ENCODE measurements at regions not wholly inside any gene's neighbourhood (a gene's known extent, or its start where the extent isn't known, plus 50 kb on each side); places are given as distances from the start of the nearest gene placed in this dataset.
"Not testable (repeated sequence)": the region's sequence is repeated elsewhere in the genome, so short reads cannot be mapped to it uniquely, and the experiment has no call there.

GRCh38 chr4:26207631-26208030, 113.2 kb upstream of the RBPJ start:
- DNase-seq (no peak), ATAC-seq (ENCODE audit: low read depth) (no peak)
- POLR2A ChIA-PET, result no interaction called here
- Mint-ChIP-seq H3K27me3 (peaks cover 37% of the 10 kb centered on the region), H3K4me1 (peaks cover 20% of the 10 kb centered on the region), H3K27ac (no peak overlapping the region), H3K9me3 (peaks cover 3% of the 10 kb centered on the region), H3K36me3 (peaks cover 16% of the 10 kb centered on the region), H3K4me3 (no peak overlapping the region)

- Mint-ChIP-seq H3K36me3 (peaks cover 10% of the 10 kb centered on the region), H3K9me3 (peaks cover under 1% of the 10 kb centered on the region), H3K4me3 (no peak overlapping the region), H3K27ac (no peak overlapping the region), H3K4me1 (peaks cover 16% of the 10 kb centered on the region), H3K27me3 (peaks cover 41% of the 10 kb centered on the region)
- DNase-seq (no peak), ATAC-seq (ENCODE audit: low read depth) (no peak)
- POLR2A ChIA-PET, result no interaction called here
Measured at GRCh38 chr4:26208237-26208994, 112.4 kb upstream of the RBPJ start.

GRCh38 chr4:26209378-26209777, 111.4 kb upstream of the RBPJ start:
- H3K4me3 Mint-ChIP-seq; H3K27ac Mint-ChIP-seq; H3K36me3 Mint-ChIP-seq; DNase-seq; H3K9me3 Mint-ChIP-seq; ATAC-seq (ENCODE audit: low read depth); POLR2A ChIA-PET: not testable (repeated sequence)
- peaks cover 48% of the 10 kb centered on the region for H3K27me3 Mint-ChIP-seq
- peaks cover 10% of the 10 kb centered on the region for H3K4me1 Mint-ChIP-seq

- Mint-ChIP-seq H3K36me3 (no peaks in the 10 kb centered on the region), H3K4me3 (no peak overlapping the region), H3K9me3 (peaks cover 4% of the 10 kb centered on the region), H3K27me3 (peaks cover 45% of the 10 kb centered on the region), H3K27ac (no peak overlapping the region), H3K4me1 (peaks cover 5% of the 10 kb centered on the region)
- ATAC-seq (ENCODE audit: low read depth) (no peak), DNase-seq (no peak)
- POLR2A ChIA-PET, result no interaction called here
Measured at GRCh38 chr4:26212528-26212927, 108.3 kb upstream of the RBPJ start.

- DNase-seq, result no peak
- POLR2A ChIA-PET, result no interaction called here
- Mint-ChIP-seq H3K27ac (no peak overlapping the region), H3K9me3 (peaks cover 4% of the 10 kb centered on the region), H3K4me1 (peaks cover 6% of the 10 kb centered on the region), H3K4me3 (no peak overlapping the region), H3K36me3 (no peaks in the 10 kb centered on the region), H3K27me3 (peaks cover 41% of the 10 kb centered on the region)
- no peak for ATAC-seq (ENCODE audit: low read depth)
Measured at GRCh38 chr4:26213317-26213716, 107.5 kb upstream of the RBPJ start.

- ATAC-seq (ENCODE audit: low read depth), result no peak
- peaks cover 30% of the 10 kb centered on the region for H3K27me3 Mint-ChIP-seq
- peaks cover 6% of the 10 kb centered on the region for H3K4me1 Mint-ChIP-seq
- H3K4me3 Mint-ChIP-seq, result no peak overlapping the region
- H3K9me3 Mint-ChIP-seq, result peaks cover 4% of the 10 kb centered on the region
- POLR2A ChIA-PET, result no interaction called here
- H3K36me3 Mint-ChIP-seq, result no peaks in the 10 kb centered on the region
- no peak overlapping the region for H3K27ac Mint-ChIP-seq
- DNase-seq, result no peak
Measured at GRCh38 chr4:26214994-26215393, 105.8 kb upstream of the RBPJ start.

- H3K4me1 Mint-ChIP-seq, result peaks cover 6% of the 10 kb centered on the region
- H3K4me3 Mint-ChIP-seq, result no peak overlapping the region
- no peak for DNase-seq
- POLR2A ChIA-PET, result no interaction called here
- H3K9me3 Mint-ChIP-seq, result peaks cover 4% of the 10 kb centered on the region
- H3K27ac Mint-ChIP-seq, result no peak overlapping the region
- peaks cover 24% of the 10 kb centered on the region for H3K27me3 Mint-ChIP-seq
- H3K36me3 Mint-ChIP-seq, result no peaks in the 10 kb centered on the region
- no peak for ATAC-seq (ENCODE audit: low read depth)
Measured at GRCh38 chr4:26215725-26216124, 105.1 kb upstream of the RBPJ start.

- ATAC-seq (ENCODE audit: low read depth) (no peak), DNase-seq (no peak)
- Mint-ChIP-seq H3K36me3 (no peaks in the 10 kb centered on the region), H3K27me3 (peaks cover 15% of the 10 kb centered on the region), H3K27ac (no peak overlapping the region), H3K4me3 (no peak overlapping the region), H3K9me3 (peaks cover 5% of the 10 kb centered on the region), H3K4me1 (peaks cover 6% of the 10 kb centered on the region)
- POLR2A ChIA-PET, result no interaction called here
Measured at GRCh38 chr4:26217481-26217880, 103.3 kb upstream of the RBPJ start.

- H3K4me1 Mint-ChIP-seq, result peaks cover 6% of the 10 kb centered on the region
- DNase-seq (no peak), ATAC-seq (ENCODE audit: low read depth) (no peak)
- no peaks in the 10 kb centered on the region for H3K36me3 Mint-ChIP-seq
- POLR2A ChIA-PET, result no interaction called here
- H3K27me3 Mint-ChIP-seq, result peaks cover 13% of the 10 kb centered on the region
- H3K27ac Mint-ChIP-seq, result no peak overlapping the region
- H3K9me3 Mint-ChIP-seq, result peaks cover 6% of the 10 kb centered on the region
- no peak overlapping the region for H3K4me3 Mint-ChIP-seq
Measured at GRCh38 chr4:26217961-26218676, 102.7 kb upstream of the RBPJ start.

GRCh38 chr4:26218677-26219605, 101.9 kb upstream of the RBPJ start:
- Mint-ChIP-seq H3K27ac (no peak overlapping the region), H3K4me1 (peaks cover 5% of the 10 kb centered on the region), H3K9me3 (peaks cover 4% of the 10 kb centered on the region), H3K36me3 (no peaks in the 10 kb centered on the region), H3K4me3 (no peak overlapping the region), H3K27me3 (peaks cover 10% of the 10 kb centered on the region)
- no peak for ATAC-seq (ENCODE audit: low read depth)
- no peak for DNase-seq
- POLR2A ChIA-PET, result no interaction called here

- DNase-seq, result no peak
Measured at GRCh38 chr4:26220696-26221095, 100.1 kb upstream of the RBPJ start.

GRCh38 chr4:26223155-26223554, 97.7 kb upstream of the RBPJ start:
- DNase-seq (no peak), ATAC-seq (ENCODE audit: low read depth) (no peak)
- peaks cover 2% of the 10 kb centered on the region for H3K9me3 Mint-ChIP-seq
- H3K4me3 Mint-ChIP-seq, result no peak overlapping the region
- H3K27me3 Mint-ChIP-seq, result peaks cover 8% of the 10 kb centered on the region
- no peak overlapping the region for H3K27ac Mint-ChIP-seq
- H3K36me3 Mint-ChIP-seq, result no peaks in the 10 kb centered on the region
- POLR2A ChIA-PET, result no interaction called here
- H3K4me1 Mint-ChIP-seq, result no peaks in the 10 kb centered on the region

More at GRCh38 chr4:26220696-26221095, 100.1 kb upstream of the RBPJ start:
- H3K4me3 Mint-ChIP-seq, result no peak overlapping the region
- ATAC-seq (ENCODE audit: low read depth), result no peak
- no peaks in the 10 kb centered on the region for H3K36me3 Mint-ChIP-seq
- peaks cover 9% of the 10 kb centered on the region for H3K27me3 Mint-ChIP-seq
- POLR2A ChIA-PET, result no interaction called here
- peaks cover 4% of the 10 kb centered on the region for H3K9me3 Mint-ChIP-seq
- H3K27ac Mint-ChIP-seq, result no peak overlapping the region
- H3K4me1 Mint-ChIP-seq, result peaks cover 3% of the 10 kb centered on the region

- Mint-ChIP-seq H3K4me1 (no peaks in the 10 kb centered on the region), H3K9me3 (peaks cover 1% of the 10 kb centered on the region), H3K27me3 (peaks cover 8% of the 10 kb centered on the region), H3K27ac (no peak overlapping the region), H3K36me3 (no peaks in the 10 kb centered on the region), H3K4me3 (no peak overlapping the region)
- POLR2A ChIA-PET, result no interaction called here
- DNase-seq (no peak), ATAC-seq (ENCODE audit: low read depth) (no peak)
Measured at GRCh38 chr4:26226629-26227376, 94.0 kb upstream of the RBPJ start.
